Kidney (tissue), 13 donors: ENCODE measurements at regions not wholly inside any gene's neighbourhood (a gene's known extent, or its start where the extent isn't known, plus 50 kb on each side); places are given as distances from the start of the nearest gene placed in this dataset.
"Not testable (repeated sequence)": the region's sequence is repeated elsewhere in the genome, so short reads cannot be mapped to it uniquely, and the experiment has no call there.

Experiments
- DNase-seq, 5 donors: peaks; one replicate each; pipeline ENCODE4 v3.0.0-alpha.2; 2013 to 2020
- FAIRE-seq: peaks from 2 replicates; lab custom pipeline; 2012; peaks lifted over from hg19 to GRCh38; lab: Jason Lieb, UNC
- H3K27ac ChIP-seq, 2 donors: one replicate each; pipeline ENCODE4 v1.7.0; 2013; ENCODE audit warnings: low read depth in 2 of 2, low read length in 2 of 2, inconsistent platforms in 1 of 2
- H3K27me3 ChIP-seq: one replicate; pipeline ENCODE4 v1.7.1; 2013; ENCODE audit warnings: low read length, inconsistent platforms; ENCODE audit not compliant: control insufficient read depth, insufficient read depth
- H3K36me3 ChIP-seq, 3 donors: one replicate each; pipeline versions ENCODE4 v1.7.0 to v1.7.1; 2013; ENCODE audit warnings: low read length in 3 of 3, control low read depth in 1 of 3, inconsistent platforms in 1 of 3; ENCODE audit not compliant: insufficient read depth in 3 of 3, control insufficient read depth in 2 of 3
- H3K4me1 ChIP-seq, 3 donors: one replicate each; pipeline versions ENCODE4 v1.7.0 to v1.7.1; 2013; ENCODE audit warnings: low read length in 3 of 3, inconsistent platforms in 1 of 3, low read depth in 1 of 3; ENCODE audit not compliant: control insufficient read depth in 2 of 3, insufficient read depth in 2 of 3
- H3K4me3 ChIP-seq, 3 donors: one replicate each; pipeline versions ENCODE4 v1.7.0 to v1.8.1; 2013; ENCODE audit warnings: low read length in 3 of 3, control low read depth in 1 of 3, inconsistent platforms in 1 of 3
- H3K9ac ChIP-seq, 3 donors: one replicate each; pipeline versions ENCODE4 v1.7.0 to v1.7.1; 2013; ENCODE audit warnings: low read length in 3 of 3, control low read depth in 1 of 3, inconsistent platforms in 1 of 3
- H3K9me3 ChIP-seq, 3 donors: one replicate each; pipeline versions ENCODE4 v1.7.0 to v1.7.1; 2013; ENCODE audit warnings: low read length in 3 of 3, control low read depth in 1 of 3, inconsistent platforms in 1 of 3; ENCODE audit not compliant: control insufficient read depth in 2 of 3, insufficient read depth in 1 of 3
- CTCF ChIP-seq: IDR thresholded peaks from 3 replicates; pipeline ENCODE4 v1.5.1; 2012; ENCODE audit warnings: mild to moderate bottlenecking, moderate library complexity, borderline replicate concordance; ENCODE audit not compliant: insufficient read depth; ENCODE audit errors: extremely low read depth
- intact Hi-C: fragments of 100-400 bp; cut with DNase I; formaldehyde crosslinking; loops from one replicate; pipeline ENCODE4 v1.11.1; 2022
- donor health status: control.
- donor health status: control.
- donor health status: control.
- donor health status: control.
- donor health status: control.
- donor health status: DM: yes; HTN: yes; CAD: no.
- donor health status: Normal renal cell carcinoma (clear cell type).

DNA sequence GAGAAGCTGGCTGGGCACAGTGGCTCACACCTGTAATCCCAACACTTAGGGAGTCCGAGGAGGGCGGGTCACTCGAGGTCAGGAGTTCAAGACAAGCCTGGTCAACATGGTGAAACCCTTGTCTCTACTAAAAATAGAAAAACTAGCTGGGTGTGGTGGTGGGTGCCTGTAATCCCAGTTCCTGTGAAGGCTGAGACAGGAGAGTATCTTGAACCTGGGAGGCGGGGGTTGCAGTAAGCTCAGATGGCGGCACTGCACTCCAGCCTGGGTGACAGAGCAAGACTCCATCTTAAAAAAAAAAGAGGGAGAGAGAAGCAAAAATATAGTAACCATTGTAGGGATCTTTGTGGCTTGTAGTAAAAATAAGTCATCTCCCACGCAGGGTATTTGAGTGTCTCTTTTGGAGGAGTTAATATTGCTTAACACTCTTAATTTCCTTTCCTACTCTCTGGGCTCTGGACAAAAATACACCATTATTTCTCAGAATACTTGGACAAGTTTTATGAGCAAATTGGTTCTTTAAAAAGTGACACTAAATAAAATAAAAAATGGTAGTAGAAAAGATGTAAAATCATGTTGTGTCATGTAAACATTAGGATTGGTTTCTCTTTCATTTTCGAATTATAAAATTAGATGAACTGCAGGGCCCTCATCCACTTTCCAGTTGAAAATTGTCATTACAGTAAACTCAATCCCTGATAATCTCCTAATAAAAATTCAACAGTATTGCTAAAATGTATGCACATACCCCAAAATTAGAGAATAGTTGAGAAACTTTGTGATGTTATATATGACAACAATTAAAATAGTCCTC lies 61.1 kb upstream of the C12orf71 start:
- no peak overlapping the region for H3K9ac ChIP-seq
- no peak for TF ChIP-seq CTCF
- no peaks in the 10 kb centered on the region for H3K27me3 ChIP-seq
- no peak for DNase-seq
- intact Hi-C loops, result no loop called here
- H3K4me1 ChIP-seq, result no peaks in the 10 kb centered on the region
- H3K4me3 ChIP-seq, result no peak overlapping the region
- H3K27ac ChIP-seq, result no peak overlapping the region
- H3K36me3 ChIP-seq, result no peaks in the 10 kb centered on the region
- peak; percentile 39 for FAIRE-seq
- no peaks in the 10 kb centered on the region for H3K9me3 ChIP-seq

GRCh38 chr12:27145725-27146124 lies 63.3 kb upstream of the C12orf71 start:
- H3K4me3 ChIP-seq, H3K27ac ChIP-seq, H3K27me3 ChIP-seq, FAIRE-seq, H3K36me3 ChIP-seq, H3K9ac ChIP-seq, intact Hi-C loops, H3K9me3 ChIP-seq, H3K4me1 ChIP-seq, DNase-seq: not testable (repeated sequence)

GRCh38 chr12:27148373-27148772 lies 66.0 kb upstream of the C12orf71 start:
- Histone ChIP-seq H3K27me3 (no peaks in the 10 kb centered on the region), H3K4me3 (no peak overlapping the region), H3K4me1 (no peaks in the 10 kb centered on the region), H3K9me3 (no peaks in the 10 kb centered on the region), H3K27ac (no peak overlapping the region), H3K36me3 (no peaks in the 10 kb centered on the region), H3K9ac (no peak overlapping the region)
- DNase-seq (no peak), FAIRE-seq (no peak)
- intact Hi-C loops, result no loop called here
- TF ChIP-seq CTCF, result no peak

- H3K9me3 ChIP-seq, result no peaks in the 10 kb centered on the region
- H3K27ac ChIP-seq, result no peak overlapping the region
- no peaks in the 10 kb centered on the region for H3K27me3 ChIP-seq
- no peaks in the 10 kb centered on the region for H3K4me1 ChIP-seq
- FAIRE-seq (no peak), DNase-seq (no peak)
- no peak overlapping the region for H3K9ac ChIP-seq
- no peaks in the 10 kb centered on the region for H3K36me3 ChIP-seq
- intact Hi-C loops, result no loop called here
- no peak for TF ChIP-seq CTCF
- no peak overlapping the region for H3K4me3 ChIP-seq
These were observed 66.4 kb upstream of the C12orf71 start for GRCh38 chr12:27148791-27149190.
